K562 (cell line): ENCODE measurements at regions not wholly inside any gene's neighbourhood (a gene's known extent, or its start where the extent isn't known, plus 50 kb on each side); places are given as distances from the start of the nearest gene placed in this dataset.

Experiments used
- BRD4 ChIP-seq: fragments of 200-600 bp; sonication (generic); IDR thresholded peaks from 2 replicates; pipeline ENCODE4 v1.6.1; 2017; ENCODE audit warnings: inconsistent platforms
- CUX1 ChIP-seq: fragments of 200-800 bp; sonication (Bioruptor generic); IDR thresholded peaks from 2 replicates; pipeline ENCODE4 v1.6.1; 2016; ENCODE audit warnings: missing genetic modification characterization, missing compliant biosample characterization
- DEAF1 ChIP-seq: fragments of 450-650 bp; formaldehyde crosslinking; IDR thresholded peaks from 2 replicates; pipeline ENCODE4 v1.4.0; 2020; ENCODE audit warnings: mild to moderate bottlenecking, moderate library complexity
- NUFIP1 ChIP-seq: fragments of 450-650 bp; IDR thresholded peaks from 2 replicates; pipeline ENCODE4 v1.6.1; 2018; ENCODE audit not compliant: partially characterized antibody
- SMC3 ChIP-seq: conservative IDR thresholded peaks from 2 replicates; pipeline ENCODE4 v1.6.1; 2011; ENCODE audit warnings: low read depth, low read length, improper control_type of control experiment; ENCODE audit not compliant: insufficient read depth
- SRF ChIP-seq, 2 experiments: fragments of 250-450, 450-650 bp in 1 of 2; sonication (Bioruptor Pico) in 1 of 2; sonication (generic) in 1 of 2; formaldehyde crosslinking; IDR thresholded peaks; 2 replicates each; pipeline versions ENCODE4 v1.5.0 to v1.5.1; 2020 to 2022; ENCODE audit warnings: mild to moderate bottlenecking in 1 of 2, missing genetic modification reagents in 1 of 2
- SUPT5H ChIP-seq: fragments of 450-650 bp; IDR thresholded peaks from 2 replicates; pipeline ENCODE4 v1.6.1; 2016
- ZBED1 ChIP-seq: IDR thresholded peaks from 2 replicates; pipeline ENCODE4 v1.6.1; 2014
- ZFP1 ChIP-seq: fragments of 450-650 bp; formaldehyde crosslinking; IDR thresholded peaks from 2 replicates; pipeline ENCODE4 v1.4.0; 2020; ENCODE audit warnings: mild to moderate bottlenecking, mixed read lengths
- ZNF584 ChIP-seq: fragments of 200-800 bp; sonication (Bioruptor generic); IDR thresholded peaks from 2 replicates; pipeline ENCODE4 v1.6.1; 2016; ENCODE audit warnings: low read depth, mild to moderate bottlenecking, missing genetic modification characterization, missing compliant biosample characterization
- ZNF830 ChIP-seq: fragments of 250-450 bp; sonication (Bioruptor Pico); IDR thresholded peaks from 2 replicates; pipeline ENCODE4 v1.5.0; 2021; ENCODE audit warnings: mild to moderate bottlenecking
- ZSCAN29 ChIP-seq: fragments of 450-650 bp; IDR thresholded peaks from 2 replicates; pipeline ENCODE4 v1.6.1; 2017
- TF ChIP-seq, protein P1 (sequence below): fragments of 250-450 bp; sonication (Bioruptor Pico); IDR thresholded peaks from 2 replicates; pipeline ENCODE4 v1.8.0; 2022; ENCODE audit warnings: inconsistent platforms, mild to moderate bottlenecking, moderate library complexity, borderline replicate concordance
- TF ChIP-seq, protein P2 (sequence below): sonication (generic); formaldehyde crosslinking; IDR thresholded peaks from 2 replicates; pipeline ENCODE4 v1.8.0; 2022; ENCODE audit warnings: missing genetic modification reagents, mild to moderate bottlenecking, borderline replicate concordance
- TF ChIP-seq, protein P3 (sequence below), 2 experiments: fragments of 450-650 bp; IDR thresholded peaks; 2 replicates each; pipeline ENCODE4 v1.6.1; 2016
- TF ChIP-seq, protein P4 (sequence below): sonication (generic); IDR thresholded peaks from 2 replicates; pipeline ENCODE4 v1.6.1; 2016

DNA sequence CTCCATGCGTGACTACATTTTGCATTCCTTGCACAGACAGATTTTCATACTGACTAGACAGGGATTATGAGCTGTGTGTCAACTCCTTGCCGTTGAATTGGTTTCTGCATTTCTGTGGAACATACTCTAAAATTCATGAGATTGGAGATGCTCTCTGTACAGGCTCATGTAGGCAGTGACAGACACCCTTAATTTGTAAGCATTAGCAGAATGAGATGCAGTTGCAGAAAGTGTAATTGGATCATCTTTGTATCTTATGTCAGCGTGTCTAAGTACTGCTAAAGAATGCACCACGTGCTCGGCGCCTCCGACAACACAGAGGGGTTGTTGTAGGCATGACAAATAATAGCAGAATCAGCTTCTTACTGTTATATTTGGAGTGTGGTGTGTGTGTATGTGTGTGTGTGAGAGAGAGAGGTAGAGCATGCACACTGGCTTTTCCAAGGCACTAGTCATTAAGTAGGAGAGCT is 212.4 kb downstream of the CMPK2 start (continued):
- TF ChIP-seq, protein P1, sequence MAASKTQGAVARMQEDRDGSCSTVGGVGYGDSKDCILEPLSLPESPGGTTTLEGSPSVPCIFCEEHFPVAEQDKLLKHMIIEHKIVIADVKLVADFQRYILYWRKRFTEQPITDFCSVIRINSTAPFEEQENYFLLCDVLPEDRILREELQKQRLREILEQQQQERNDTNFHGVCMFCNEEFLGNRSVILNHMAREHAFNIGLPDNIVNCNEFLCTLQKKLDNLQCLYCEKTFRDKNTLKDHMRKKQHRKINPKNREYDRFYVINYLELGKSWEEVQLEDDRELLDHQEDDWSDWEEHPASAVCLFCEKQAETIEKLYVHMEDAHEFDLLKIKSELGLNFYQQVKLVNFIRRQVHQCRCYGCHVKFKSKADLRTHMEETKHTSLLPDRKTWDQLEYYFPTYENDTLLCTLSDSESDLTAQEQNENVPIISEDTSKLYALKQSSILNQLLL: no peak
- TF ChIP-seq ZSCAN29 (no peak), DEAF1 (no peak), SRF (CRISPR knock-in tag; IDR thresholded peaks at IDR 0.05) (no peak), SUPT5H (no peak), NUFIP1 (no peak), BRD4 (no peak), SMC3 (no peak), ZBED1 (no peak), ZNF584 (CRISPR knock-in tag) (no peak), CUX1 (CRISPR knock-in tag) (no peak), ZNF830 (no peak), ZFP1 (CRISPR knock-in tag) (no peak)
- TF ChIP-seq, protein P2, sequence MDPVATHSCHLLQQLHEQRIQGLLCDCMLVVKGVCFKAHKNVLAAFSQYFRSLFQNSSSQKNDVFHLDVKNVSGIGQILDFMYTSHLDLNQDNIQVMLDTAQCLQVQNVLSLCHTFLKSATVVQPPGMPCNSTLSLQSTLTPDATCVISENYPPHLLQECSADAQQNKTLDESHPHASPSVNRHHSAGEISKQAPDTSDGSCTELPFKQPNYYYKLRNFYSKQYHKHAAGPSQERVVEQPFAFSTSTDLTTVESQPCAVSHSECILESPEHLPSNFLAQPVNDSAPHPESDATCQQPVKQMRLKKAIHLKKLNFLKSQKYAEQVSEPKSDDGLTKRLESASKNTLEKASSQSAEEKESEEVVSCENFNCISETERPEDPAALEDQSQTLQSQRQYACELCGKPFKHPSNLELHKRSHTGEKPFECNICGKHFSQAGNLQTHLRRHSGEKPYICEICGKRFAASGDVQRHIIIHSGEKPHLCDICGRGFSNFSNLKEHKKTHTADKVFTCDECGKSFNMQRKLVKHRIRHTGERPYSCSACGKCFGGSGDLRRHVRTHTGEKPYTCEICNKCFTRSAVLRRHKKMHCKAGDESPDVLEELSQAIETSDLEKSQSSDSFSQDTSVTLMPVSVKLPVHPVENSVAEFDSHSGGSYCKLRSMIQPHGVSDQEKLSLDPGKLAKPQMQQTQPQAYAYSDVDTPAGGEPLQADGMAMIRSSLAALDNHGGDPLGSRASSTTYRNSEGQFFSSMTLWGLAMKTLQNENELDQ (CRISPR knock-in tag): no peak
- TF ChIP-seq, protein P3, sequence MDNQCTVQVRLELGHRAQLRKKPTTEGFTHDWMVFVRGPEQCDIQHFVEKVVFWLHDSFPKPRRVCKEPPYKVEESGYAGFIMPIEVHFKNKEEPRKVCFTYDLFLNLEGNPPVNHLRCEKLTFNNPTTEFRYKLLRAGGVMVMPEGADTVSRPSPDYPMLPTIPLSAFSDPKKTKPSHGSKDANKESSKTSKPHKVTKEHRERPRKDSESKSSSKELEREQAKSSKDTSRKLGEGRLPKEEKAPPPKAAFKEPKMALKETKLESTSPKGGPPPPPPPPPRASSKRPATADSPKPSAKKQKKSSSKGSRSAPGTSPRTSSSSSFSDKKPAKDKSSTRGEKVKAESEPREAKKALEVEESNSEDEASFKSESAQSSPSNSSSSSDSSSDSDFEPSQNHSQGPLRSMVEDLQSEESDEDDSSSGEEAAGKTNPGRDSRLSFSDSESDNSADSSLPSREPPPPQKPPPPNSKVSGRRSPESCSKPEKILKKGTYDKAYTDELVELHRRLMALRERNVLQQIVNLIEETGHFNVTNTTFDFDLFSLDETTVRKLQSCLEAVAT (IDR thresholded peaks at IDR 0.05): no peak
- TF ChIP-seq, protein P4, sequence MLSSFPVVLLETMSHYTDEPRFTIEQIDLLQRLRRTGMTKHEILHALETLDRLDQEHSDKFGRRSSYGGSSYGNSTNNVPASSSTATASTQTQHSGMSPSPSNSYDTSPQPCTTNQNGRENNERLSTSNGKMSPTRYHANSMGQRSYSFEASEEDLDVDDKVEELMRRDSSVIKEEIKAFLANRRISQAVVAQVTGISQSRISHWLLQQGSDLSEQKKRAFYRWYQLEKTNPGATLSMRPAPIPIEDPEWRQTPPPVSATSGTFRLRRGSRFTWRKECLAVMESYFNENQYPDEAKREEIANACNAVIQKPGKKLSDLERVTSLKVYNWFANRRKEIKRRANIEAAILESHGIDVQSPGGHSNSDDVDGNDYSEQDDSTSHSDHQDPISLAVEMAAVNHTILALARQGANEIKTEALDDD: no peak
